Sigmoid colon (tissue), 6 donors: ENCODE measurements at regions not wholly inside any gene's neighbourhood (a gene's known extent, or its start where the extent isn't known, plus 50 kb on each side); places are given as distances from the start of the nearest gene placed in this dataset.

ENCODE experiments used
- DNase-seq: peaks from one replicate; pipeline ENCODE4 v3.0.0-alpha.2; 2019
- H3K27ac ChIP-seq, 4 donors: fragments of 200-600 bp; sonication (generic); one replicate each; pipeline ENCODE4 v1.5.1; 2016 to 2019; ENCODE audit warnings: mild to moderate bottlenecking in 1 of 4
- H3K27me3 ChIP-seq, 3 donors: fragments of 200-600 bp; sonication (generic); one replicate each; pipeline ENCODE4 v1.5.1; 2019; ENCODE audit warnings: mild to moderate bottlenecking in 1 of 3
- H3K36me3 ChIP-seq, 4 donors: fragments of 200-600 bp; sonication (generic); one replicate each; pipeline ENCODE4 v1.5.1; 2016 to 2019
- H3K4me1 ChIP-seq, 4 donors: fragments of 200-600 bp; sonication (generic); one replicate each; pipeline ENCODE4 v1.5.1; 2017 to 2019
- H3K4me3 ChIP-seq, 4 donors: fragments of 200-600 bp; sonication (generic); one replicate each; pipeline ENCODE4 v1.5.1; 2017 to 2019; ENCODE audit warnings: mild to moderate bottlenecking in 2 of 4, moderate library complexity in 1 of 4
- H3K9me3 ChIP-seq, 4 donors: fragments of 200-600 bp in 3 of 4; sonication (generic) in 3 of 4; one replicate each; pipeline versions ENCODE4 v1.5.1 to v1.6.1; 2013 to 2019
- EP300 ChIP-seq, 4 donors: sonication (generic); formaldehyde crosslinking; IDR thresholded peaks; one replicate each; pipeline ENCODE4 v1.6.1; 2017; ENCODE audit warnings: antibody characterized with exemption in 4 of 4
- POLR2A ChIP-seq, 2 donors: fragments of 450-650 bp; IDR thresholded peaks; one replicate each; pipeline ENCODE4 v1.6.1; 2016; ENCODE audit warnings: antibody characterized with exemption in 2 of 2, mild to moderate bottlenecking in 2 of 2, moderate library complexity in 2 of 2
- POLR2AphosphoS5 ChIP-seq, 4 donors: sonication (generic); formaldehyde crosslinking; IDR thresholded peaks; one replicate each; pipeline ENCODE4 v1.6.1; 2017; ENCODE audit warnings: antibody characterized with exemption in 4 of 4
- WGBS, 2 donors: extraction: QIAGEN DNeasy Blood & Tissue Kit; methylation state at CpG; one replicate each; pipeline ENCODE4 v1.1.7; 2013; 5-methylcytosine and 5-hydroxymethylcytosine counted together
- intact Hi-C: fragments of 100-400 bp; cut with DNase I; formaldehyde crosslinking; loops from one replicate; pipeline ENCODE4 v1.15.1; 2023
- TF ChIP-seq, protein P1 (sequence below), 4 experiments: fragments of 450-650 bp in 3 of 4; fragments of 200-600 bp in 1 of 4; IDR thresholded peaks; one replicate each; pipeline ENCODE4 v1.5.1; 2016 to 2019; ENCODE audit warnings: antibody characterized with exemption in 4 of 4, mild to moderate bottlenecking in 3 of 4, moderate library complexity in 2 of 4
- donor health status: healthy with polysubstance abuse.
- donor health status: healthy.

DNA sequence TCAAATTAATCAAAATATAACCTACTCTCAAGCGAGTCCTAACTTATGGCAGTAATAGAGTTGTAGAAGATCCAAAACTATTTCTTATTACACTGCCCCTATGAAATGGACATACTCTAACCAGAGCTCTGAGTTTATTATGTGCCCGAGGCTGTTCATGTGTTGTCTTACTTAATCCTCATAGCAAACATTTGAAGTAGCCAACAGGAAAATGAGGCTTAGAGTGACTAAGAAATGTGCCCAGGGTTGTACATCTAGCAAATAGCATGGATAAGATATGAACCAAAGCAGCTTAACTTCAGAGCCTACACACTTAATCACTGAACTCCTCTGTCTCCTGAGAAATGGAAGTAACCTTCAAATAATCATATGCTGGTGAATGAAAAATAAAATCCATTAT is 1551.7 kb downstream of the MAT2B start:
- no peaks in the 10 kb centered on the region for H3K4me1 ChIP-seq
- no peaks in the 10 kb centered on the region for H3K36me3 ChIP-seq
- H3K4me3 ChIP-seq: no peak overlapping the region
- TF ChIP-seq POLR2A (IDR thresholded peaks at IDR 0.05) (no peak), POLR2AphosphoS5 (IDR thresholded peaks at IDR 0.05) (no peak), EP300 (IDR thresholded peaks at IDR 0.05) (no peak)
- TF ChIP-seq, protein P1, sequence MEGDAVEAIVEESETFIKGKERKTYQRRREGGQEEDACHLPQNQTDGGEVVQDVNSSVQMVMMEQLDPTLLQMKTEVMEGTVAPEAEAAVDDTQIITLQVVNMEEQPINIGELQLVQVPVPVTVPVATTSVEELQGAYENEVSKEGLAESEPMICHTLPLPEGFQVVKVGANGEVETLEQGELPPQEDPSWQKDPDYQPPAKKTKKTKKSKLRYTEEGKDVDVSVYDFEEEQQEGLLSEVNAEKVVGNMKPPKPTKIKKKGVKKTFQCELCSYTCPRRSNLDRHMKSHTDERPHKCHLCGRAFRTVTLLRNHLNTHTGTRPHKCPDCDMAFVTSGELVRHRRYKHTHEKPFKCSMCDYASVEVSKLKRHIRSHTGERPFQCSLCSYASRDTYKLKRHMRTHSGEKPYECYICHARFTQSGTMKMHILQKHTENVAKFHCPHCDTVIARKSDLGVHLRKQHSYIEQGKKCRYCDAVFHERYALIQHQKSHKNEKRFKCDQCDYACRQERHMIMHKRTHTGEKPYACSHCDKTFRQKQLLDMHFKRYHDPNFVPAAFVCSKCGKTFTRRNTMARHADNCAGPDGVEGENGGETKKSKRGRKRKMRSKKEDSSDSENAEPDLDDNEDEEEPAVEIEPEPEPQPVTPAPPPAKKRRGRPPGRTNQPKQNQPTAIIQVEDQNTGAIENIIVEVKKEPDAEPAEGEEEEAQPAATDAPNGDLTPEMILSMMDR (IDR thresholded peaks at IDR 0.05): no peak
- H3K27ac ChIP-seq: no peak overlapping the region
- H3K27me3 ChIP-seq: no peaks in the 10 kb centered on the region
- H3K9me3 ChIP-seq: no peaks in the 10 kb centered on the region
- no peak for DNase-seq
- 77 to 85% methylated on average over 2 of the region's 2 CpGs for WGBS, 2 donors
- intact Hi-C loops: no loop called here

DNA sequence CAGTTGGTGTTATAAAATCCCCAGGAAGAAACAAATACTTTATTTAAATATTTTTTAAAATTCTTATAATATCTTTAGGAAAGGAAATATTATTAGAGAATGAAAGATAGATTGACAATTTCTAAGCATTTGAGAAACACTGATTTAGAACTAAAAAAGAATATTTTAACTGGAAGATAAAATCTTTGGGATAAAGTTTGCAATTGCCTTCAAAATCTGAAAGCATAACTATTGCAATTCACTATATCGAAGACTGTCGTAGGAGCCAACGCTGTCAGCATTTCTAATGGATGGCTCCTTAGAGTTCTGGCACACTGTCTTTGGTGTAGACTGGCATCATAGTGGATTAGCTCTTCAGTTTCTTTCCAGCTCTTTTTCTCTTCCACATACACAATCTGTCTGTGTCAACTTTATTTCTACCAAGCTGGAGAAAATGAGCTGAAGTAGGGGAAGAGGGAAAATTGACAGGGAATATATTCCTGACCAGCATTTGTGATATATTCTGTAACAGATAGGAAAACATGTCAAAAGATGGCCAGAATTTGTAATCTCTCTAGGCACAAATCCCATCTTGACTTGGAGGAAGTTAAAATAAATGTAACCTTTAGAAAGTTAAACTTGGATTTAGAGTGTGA is 1561.4 kb downstream of the MAT2B start:
- no peaks in the 10 kb centered on the region for H3K9me3 ChIP-seq
- no peak for TF ChIP-seq POLR2A (IDR thresholded peaks at IDR 0.05)
- no peak for TF ChIP-seq EP300 (IDR thresholded peaks at IDR 0.05)
- TF ChIP-seq POLR2AphosphoS5 (IDR thresholded peaks at IDR 0.05): no peak
- TF ChIP-seq, protein P1 (IDR thresholded peaks at IDR 0.05): no peak
- no peaks in the 10 kb centered on the region for H3K36me3 ChIP-seq
- no peaks in the 10 kb centered on the region for H3K4me1 ChIP-seq
- H3K4me3 ChIP-seq: no peak overlapping the region
- WGBS, 2 donors: 92 to 94% methylated on average over 3 of the region's 3 CpGs
- no peak overlapping the region for H3K27ac ChIP-seq
- DNase-seq: no peak
- intact Hi-C loops: no loop called here
- no peaks in the 10 kb centered on the region for H3K27me3 ChIP-seq

DNA sequence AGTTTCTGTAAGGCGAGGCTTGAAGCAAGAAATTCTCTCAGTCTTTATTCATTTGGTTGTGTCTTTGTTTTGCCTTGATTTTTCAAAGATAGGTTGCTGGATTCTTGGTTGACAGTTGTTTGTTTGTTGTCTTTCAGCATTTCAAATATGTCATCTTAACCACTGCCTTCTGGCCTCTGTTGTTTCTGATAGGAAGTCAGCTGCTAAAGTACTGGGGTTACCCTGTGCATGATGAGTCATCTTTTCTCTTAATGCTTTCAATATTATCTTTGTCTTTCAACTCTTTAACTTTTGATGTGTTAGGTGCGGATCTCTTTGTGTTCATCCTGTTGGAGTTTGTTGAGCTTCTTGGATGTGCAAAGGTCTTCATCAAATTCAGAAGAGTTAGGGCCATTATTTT is 1571.3 kb downstream of the MAT2B start:
- intact Hi-C loops: no loop called here
- H3K36me3 ChIP-seq: no peaks in the 10 kb centered on the region
- H3K27ac ChIP-seq: no peak overlapping the region
- no peaks in the 10 kb centered on the region for H3K9me3 ChIP-seq
- H3K4me3 ChIP-seq: no peak overlapping the region
- no peaks in the 10 kb centered on the region for H3K4me1 ChIP-seq
- WGBS, 2 donors: 63 to 77% methylated on average over 2 of the region's 2 CpGs
- no peak for DNase-seq
- TF ChIP-seq POLR2AphosphoS5 (IDR thresholded peaks at IDR 0.05): no peak
- TF ChIP-seq, protein P1 (IDR thresholded peaks at IDR 0.05): no peak
- no peak for TF ChIP-seq EP300 (IDR thresholded peaks at IDR 0.05)
- no peak for TF ChIP-seq POLR2A (IDR thresholded peaks at IDR 0.05)
- no peaks in the 10 kb centered on the region for H3K27me3 ChIP-seq

DNA sequence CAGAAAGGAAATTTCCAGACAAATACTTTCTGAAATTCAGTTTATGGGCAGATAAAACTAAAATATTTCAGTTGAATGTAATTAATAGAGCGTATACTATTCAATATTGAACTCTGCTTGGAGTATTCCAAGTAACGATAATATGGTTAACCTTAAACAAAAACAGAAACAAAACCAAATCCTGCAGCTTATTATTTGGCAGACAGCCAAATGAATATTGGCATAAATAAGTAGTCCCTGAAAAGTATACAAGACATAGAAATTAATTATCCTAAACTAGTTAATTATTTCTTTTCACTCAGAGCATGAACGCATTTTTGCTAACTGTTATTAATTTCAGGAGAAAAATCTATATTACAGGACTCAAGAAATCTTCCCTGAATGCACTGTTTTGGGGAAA is 1574.0 kb downstream of the MAT2B start:
- TF ChIP-seq POLR2AphosphoS5 (IDR thresholded peaks at IDR 0.05) (no peak), POLR2A (IDR thresholded peaks at IDR 0.05) (no peak), EP300 (IDR thresholded peaks at IDR 0.05) (no peak)
- TF ChIP-seq, protein P1 (IDR thresholded peaks at IDR 0.05): no peak
- Histone ChIP-seq H3K27me3 (no peaks in the 10 kb centered on the region), H3K27ac (no peak overlapping the region), H3K9me3 (no peaks in the 10 kb centered on the region), H3K4me3 (no peak overlapping the region), H3K4me1 (no peaks in the 10 kb centered on the region), H3K36me3 (no peaks in the 10 kb centered on the region)
- intact Hi-C loops: no loop called here
- no peak for DNase-seq
- WGBS, 2 donors: 75 to 79% methylated on average over 3 of the region's 3 CpGs

DNA sequence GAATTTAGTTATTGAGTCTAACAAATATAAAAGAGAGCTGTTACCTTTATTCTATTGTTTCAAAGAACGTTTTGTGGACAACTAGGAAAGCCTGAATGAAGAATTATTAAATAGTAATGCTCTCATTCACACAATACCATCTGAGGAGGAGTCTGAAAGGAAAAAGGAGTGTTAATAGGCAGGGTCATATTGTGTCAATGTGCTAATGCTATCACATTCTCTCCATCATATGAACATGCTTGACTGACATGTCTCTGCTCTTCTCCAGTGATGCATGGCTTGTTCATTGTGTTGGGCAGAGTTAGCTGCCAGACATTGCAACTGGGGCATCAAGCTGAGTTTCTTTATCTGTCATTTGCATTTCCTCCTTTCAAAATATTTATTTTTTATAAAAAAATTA is 1578.0 kb downstream of the MAT2B start:
- intact Hi-C loops: no loop called here
- DNase-seq: no peak
- Histone ChIP-seq H3K9me3 (no peaks in the 10 kb centered on the region), H3K4me1 (no peaks in the 10 kb centered on the region), H3K4me3 (no peak overlapping the region), H3K27me3 (no peaks in the 10 kb centered on the region), H3K27ac (no peak overlapping the region), H3K36me3 (no peaks in the 10 kb centered on the region)
- no peak for TF ChIP-seq POLR2A (IDR thresholded peaks at IDR 0.05)
- TF ChIP-seq, protein P1 (IDR thresholded peaks at IDR 0.05): no peak
- no peak for TF ChIP-seq EP300 (IDR thresholded peaks at IDR 0.05)
- TF ChIP-seq POLR2AphosphoS5 (IDR thresholded peaks at IDR 0.05): no peak
- WGBS, 2 donors: 44 to 67% methylated on average over 1 of the region's 1 CpG
